MCF 10A (cell line): ENCODE measurements at regions not wholly inside any gene's neighbourhood (a gene's known extent, or its start where the extent isn't known, plus 50 kb on each side); places are given as distances from the start of the nearest gene placed in this dataset.

Source experiments
- BruUV-seq: library from RNA; stranded (reverse); fragments of 400-500 nt; replicated peaks from 2 replicates; lab custom pipeline; 2021; lab: Mats Ljungman, UMichigan
- CTCF ChIA-PET: fragments of 300-600 bp; sonication (Branson Sonifier 250); formaldehyde crosslinking; extraction: SDS; loops from one replicate; lab custom pipeline; 2021; ENCODE audit warnings: antibody characterized with exemption, inconsistent platforms; lab: Yijun Ruan, JAX
- POLR2A ChIA-PET: fragments of 300-600, 350-650 bp; sonication (Branson Sonifier 250); formaldehyde crosslinking; extraction: SDS; loops from one replicate; lab custom pipeline; 2020; ENCODE audit warnings: antibody characterized with exemption, inconsistent platforms; lab: Yijun Ruan, JAX
- DNase-seq: peaks from one replicate; pipeline ENCODE4 v3.0.0-alpha.2; 2018; ENCODE audit not compliant: unreplicated experiment
- H3K27ac Mint-ChIP-seq: one replicate; pipeline ENCODE4 v1.8.0; 2022; ENCODE audit warnings: mild to moderate bottlenecking, low read depth, mixed read lengths; ENCODE audit not compliant: unreplicated experiment
- H3K27me3 Mint-ChIP-seq: one replicate; pipeline ENCODE4 v1.8.0; 2022; ENCODE audit warnings: mixed read lengths; ENCODE audit not compliant: insufficient read depth, unreplicated experiment
- H3K36me3 Mint-ChIP-seq: one replicate; pipeline ENCODE4 v1.8.0; 2022; ENCODE audit warnings: mild to moderate bottlenecking, moderate library complexity, mixed read lengths; ENCODE audit not compliant: insufficient read depth, unreplicated experiment
- H3K4me1 Mint-ChIP-seq: one replicate; pipeline ENCODE4 v1.8.0; 2022; ENCODE audit warnings: mixed read lengths; ENCODE audit not compliant: insufficient read depth, unreplicated experiment
- H3K4me3 Mint-ChIP-seq: one replicate; pipeline ENCODE4 v1.8.0; 2022; ENCODE audit warnings: mild to moderate bottlenecking, moderate library complexity, mixed read lengths; ENCODE audit not compliant: unreplicated experiment
- H3K9me3 Mint-ChIP-seq: one replicate; pipeline ENCODE4 v1.8.0; 2022; ENCODE audit warnings: mixed read lengths; ENCODE audit not compliant: unreplicated experiment
- intact Hi-C: fragments of 100-400 bp; cut with micrococcal nuclease; formaldehyde crosslinking; loops from 2 replicates; pipeline ENCODE4 v1.14.1; 2022
- TF ChIP-seq, protein P1 (sequence below): fragments of 200-600 bp; IDR thresholded peaks from one replicate; pipeline ENCODE4 v1.8.0; 2022; ENCODE audit warnings: antibody characterized with exemption, mild to moderate bottlenecking; ENCODE audit not compliant: unreplicated experiment

DNA sequence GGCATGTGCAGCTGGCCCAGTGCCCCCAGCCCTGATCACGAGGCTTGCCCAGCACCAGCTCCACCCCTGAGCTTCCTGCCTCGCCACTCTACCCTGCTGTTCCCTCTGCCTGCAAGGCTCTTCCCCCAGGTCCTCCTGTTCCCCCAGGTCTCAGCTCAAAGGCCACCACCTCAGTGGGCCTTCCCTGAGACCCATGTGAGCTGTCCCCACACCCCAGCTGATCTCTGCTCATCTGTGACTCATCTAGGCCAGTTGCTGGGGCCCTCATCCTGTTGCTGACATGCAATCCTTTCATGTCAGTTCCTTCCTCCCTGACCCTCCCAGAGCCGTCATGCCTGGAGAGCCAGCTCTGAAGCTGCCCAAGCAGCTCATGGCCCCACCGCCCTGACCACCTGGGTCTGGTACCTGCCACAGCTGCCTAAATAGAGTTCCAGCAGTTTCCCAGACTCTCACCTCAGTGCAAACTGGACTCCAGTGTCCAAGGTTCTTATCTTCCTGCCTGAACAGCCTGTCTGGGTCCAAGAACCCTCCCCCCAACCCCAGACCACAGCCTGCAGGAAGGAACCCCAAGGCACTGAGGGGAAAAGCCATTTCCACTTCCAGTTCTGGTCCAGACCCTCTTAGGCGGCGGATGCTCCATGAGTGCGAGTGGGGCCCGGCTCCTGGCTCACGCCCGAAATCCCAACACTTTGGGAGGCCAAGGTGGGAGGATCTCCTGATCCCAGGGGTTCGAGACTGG, 116.6 kb upstream of the IQSEC1 start:
- H3K4me3 Mint-ChIP-seq: no peak overlapping the region
- H3K9me3 Mint-ChIP-seq: no peaks in the 10 kb centered on the region
- peaks cover 22% of the 10 kb centered on the region for H3K27me3 Mint-ChIP-seq
- BruUV-seq: no TSS peak
- DNase-seq: peak; percentile 27
- TF ChIP-seq, protein P1, sequence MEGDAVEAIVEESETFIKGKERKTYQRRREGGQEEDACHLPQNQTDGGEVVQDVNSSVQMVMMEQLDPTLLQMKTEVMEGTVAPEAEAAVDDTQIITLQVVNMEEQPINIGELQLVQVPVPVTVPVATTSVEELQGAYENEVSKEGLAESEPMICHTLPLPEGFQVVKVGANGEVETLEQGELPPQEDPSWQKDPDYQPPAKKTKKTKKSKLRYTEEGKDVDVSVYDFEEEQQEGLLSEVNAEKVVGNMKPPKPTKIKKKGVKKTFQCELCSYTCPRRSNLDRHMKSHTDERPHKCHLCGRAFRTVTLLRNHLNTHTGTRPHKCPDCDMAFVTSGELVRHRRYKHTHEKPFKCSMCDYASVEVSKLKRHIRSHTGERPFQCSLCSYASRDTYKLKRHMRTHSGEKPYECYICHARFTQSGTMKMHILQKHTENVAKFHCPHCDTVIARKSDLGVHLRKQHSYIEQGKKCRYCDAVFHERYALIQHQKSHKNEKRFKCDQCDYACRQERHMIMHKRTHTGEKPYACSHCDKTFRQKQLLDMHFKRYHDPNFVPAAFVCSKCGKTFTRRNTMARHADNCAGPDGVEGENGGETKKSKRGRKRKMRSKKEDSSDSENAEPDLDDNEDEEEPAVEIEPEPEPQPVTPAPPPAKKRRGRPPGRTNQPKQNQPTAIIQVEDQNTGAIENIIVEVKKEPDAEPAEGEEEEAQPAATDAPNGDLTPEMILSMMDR: no peak
- CTCF ChIA-PET: interaction anchor here (0.7 kb wide), 1 partner anchor 1363 kb away, joined by 3 read pairs; no protein-coding TSS in a partner anchor
- intact Hi-C loops: no loop called here
- peaks cover 7% of the 10 kb centered on the region for H3K4me1 Mint-ChIP-seq
- no peak overlapping the region for H3K27ac Mint-ChIP-seq
- POLR2A ChIA-PET: interaction anchor here (0.6 kb wide), 1 partner anchor 76 kb away, joined by 5 read pairs; no protein-coding TSS in a partner anchor
- H3K36me3 Mint-ChIP-seq: no peaks in the 10 kb centered on the region

DNA sequence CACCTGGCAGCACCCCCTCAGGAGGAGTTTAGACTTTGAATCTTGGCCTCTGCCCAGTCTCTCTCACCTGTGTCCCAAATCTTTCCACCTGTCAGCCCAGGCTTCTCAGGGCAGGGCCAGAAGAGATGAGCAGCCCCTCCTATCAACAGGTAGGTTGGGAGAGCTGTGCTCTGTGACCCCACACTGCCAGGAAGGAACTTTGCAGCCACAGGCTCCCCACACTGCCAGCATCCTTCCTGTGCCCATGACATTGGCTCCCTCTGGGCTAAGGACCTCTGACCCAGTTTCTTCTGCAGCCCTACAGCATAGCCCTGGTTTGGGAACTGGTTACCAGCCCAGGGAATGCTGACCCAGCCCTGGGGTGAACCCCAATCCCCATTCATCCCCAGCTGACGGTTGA, 115.7 kb upstream of the IQSEC1 start:
- H3K27ac Mint-ChIP-seq: no peak overlapping the region
- H3K9me3 Mint-ChIP-seq: no peaks in the 10 kb centered on the region
- H3K36me3 Mint-ChIP-seq: no peaks in the 10 kb centered on the region
- H3K4me1 Mint-ChIP-seq: peaks cover 7% of the 10 kb centered on the region
- H3K27me3 Mint-ChIP-seq: peaks cover 13% of the 10 kb centered on the region
- BruUV-seq: no TSS peak
- ChIA-PET CTCF (interaction anchor here (0.7 kb wide), 1 partner anchor 1364 kb away, joined by 3 read pairs; no protein-coding TSS in a partner anchor), POLR2A (interaction anchor here (0.6 kb wide), 1 partner anchor 77 kb away, joined by 5 read pairs; no protein-coding TSS in a partner anchor)
- DNase-seq: no peak
- no peak overlapping the region for H3K4me3 Mint-ChIP-seq
- intact Hi-C loops: no loop called here
- TF ChIP-seq, protein P1: no peak

DNA sequence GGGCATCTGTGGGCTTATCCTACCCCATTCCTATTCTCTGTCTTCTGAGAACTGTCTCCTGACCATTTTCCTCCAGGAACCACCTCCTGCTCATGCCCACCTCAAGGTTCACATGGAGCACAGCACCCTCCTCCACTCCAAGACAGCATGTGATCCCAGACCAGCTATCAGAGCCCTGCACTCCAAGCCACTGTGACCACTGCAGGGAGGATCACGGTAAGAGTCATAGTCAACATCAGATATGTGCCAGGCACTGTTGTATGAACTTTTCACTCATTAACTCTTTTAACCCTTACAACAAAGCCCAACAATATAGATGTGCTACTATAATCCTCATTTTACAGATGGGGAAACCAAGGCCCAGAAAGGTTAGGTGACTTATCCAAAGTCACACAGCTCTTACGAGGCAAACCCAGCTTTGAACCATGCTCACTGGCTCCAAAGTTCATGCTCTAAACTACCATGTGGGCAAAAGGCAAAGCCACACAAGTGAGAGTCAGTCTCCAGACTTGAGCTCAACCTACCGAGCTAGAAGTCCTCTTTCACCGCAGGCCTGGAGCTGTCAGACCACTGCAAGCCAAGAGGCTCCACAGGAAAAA, 115.1 kb upstream of the IQSEC1 start:
- Mint-ChIP-seq H3K36me3 (no peaks in the 10 kb centered on the region), H3K9me3 (no peaks in the 10 kb centered on the region), H3K4me1 (peaks cover 7% of the 10 kb centered on the region), H3K27me3 (peaks cover 6% of the 10 kb centered on the region), H3K4me3 (no peak overlapping the region), H3K27ac (no peak overlapping the region)
- TF ChIP-seq, protein P1: no peak
- DNase-seq: no peak
- ChIA-PET CTCF (no interaction called here), POLR2A (no interaction called here)
- intact Hi-C loops: no loop called here
- no TSS peak for BruUV-seq

DNA sequence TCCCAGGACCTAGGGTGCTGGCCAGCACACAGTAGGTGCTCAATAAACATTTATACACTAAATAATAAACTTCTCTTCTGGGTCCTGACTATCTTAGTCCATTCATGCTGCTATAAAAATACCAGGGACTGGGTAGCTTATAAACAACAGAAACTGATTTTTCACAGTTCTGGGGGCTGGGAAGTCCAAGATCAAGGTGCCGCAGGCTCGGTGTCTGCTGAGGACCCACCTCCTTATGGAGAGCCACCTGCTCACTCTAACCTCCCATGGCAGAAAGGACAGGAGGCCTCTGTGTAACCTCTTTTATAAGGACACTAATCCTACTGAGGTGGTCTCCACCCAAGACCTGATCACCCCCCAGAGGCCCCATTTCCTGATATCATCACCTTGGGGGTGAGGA, 114.4 kb upstream of the IQSEC1 start:
- Mint-ChIP-seq H3K27me3 (no peaks in the 10 kb centered on the region), H3K27ac (no peak overlapping the region), H3K9me3 (no peaks in the 10 kb centered on the region), H3K36me3 (no peaks in the 10 kb centered on the region), H3K4me1 (peaks cover 7% of the 10 kb centered on the region), H3K4me3 (no peak overlapping the region)
- intact Hi-C loops: no loop called here
- ChIA-PET POLR2A (no interaction called here), CTCF (interaction anchor here (0.7 kb wide), 2 partner anchors 196 to 1400 kb away, joined by 3 read pairs; no protein-coding TSS in a partner anchor)
- TF ChIP-seq, protein P1: no peak
- no peak for DNase-seq
- no TSS peak for BruUV-seq
